GM18498 (cell line): ENCODE measurements at regions not wholly inside any gene's neighbourhood (a gene's known extent, or its start where the extent isn't known, plus 50 kb on each side); places are given as distances from the start of the nearest gene placed in this dataset.

Source experiments
- ATAC-seq: cut with Tn5 transposase; IDR thresholded peaks from one replicate; pipeline ENCODE4 v1.9.1; 2021; ENCODE audit warnings: mild to moderate bottlenecking, moderate library complexity; ENCODE audit not compliant: unreplicated experiment

- no peak for ATAC-seq
These were observed 1409.5 kb downstream of the AACS start for GRCh38 chr12:126474703-126475102.

GRCh38 chr12:126480451-126480850 lies 1415.2 kb downstream of the AACS start:
- ATAC-seq = no peak

- no peak for ATAC-seq
These were observed 1416.5 kb downstream of the AACS start for GRCh38 chr12:126481688-126482087.

- no peak for ATAC-seq
These were observed 1417.1 kb downstream of the AACS start for GRCh38 chr12:126482238-126482889.

GRCh38 chr12:126483145-126484068 lies 1418.2 kb downstream of the AACS start:
- no peak for ATAC-seq

- no peak for ATAC-seq
These were observed 1422.3 kb downstream of the AACS start for GRCh38 chr12:126487431-126487980.

GRCh38 chr12:126488806-126489205 lies 1423.6 kb downstream of the AACS start:
- ATAC-seq = no peak

GRCh38 chr12:126492181-126492580 lies 1426.9 kb downstream of the AACS start:
- ATAC-seq = no peak

GRCh38 chr12:126493366-126494108 lies 1428.3 kb downstream of the AACS start:
- ATAC-seq = no peak

GRCh38 chr12:126496201-126496600 lies 1431.0 kb downstream of the AACS start:
- ATAC-seq = no peak

- no peak for ATAC-seq
These were observed 1441.4 kb downstream of the AACS start for GRCh38 chr12:126506426-126507182.

- no peak for ATAC-seq
These were observed 1442.0 kb downstream of the AACS start for GRCh38 chr12:126507231-126507630.

GRCh38 chr12:126509572-126509971 lies 1444.3 kb downstream of the AACS start:
- ATAC-seq = no peak

GRCh38 chr12:126510630-126511029 lies 1445.4 kb downstream of the AACS start:
- no peak for ATAC-seq

GRCh38 chr12:126512916-126513913 lies 1448.0 kb downstream of the AACS start:
- ATAC-seq = no peak

GRCh38 chr12:126518596-126519200 lies 1453.5 kb downstream of the AACS start:
- no peak for ATAC-seq

- no peak for ATAC-seq
These were observed 1454.6 kb downstream of the AACS start for GRCh38 chr12:126519833-126520232.

- ATAC-seq = no peak
These were observed 1458.7 kb downstream of the AACS start for GRCh38 chr12:126523891-126524290.

- ATAC-seq = no peak
These were observed 1469.3 kb downstream of the AACS start for GRCh38 chr12:126534495-126534894.
